Neural progenitor cell (in vitro differentiated cells): ENCODE measurements at regions not wholly inside any gene's neighbourhood (a gene's known extent, or its start where the extent isn't known, plus 50 kb on each side); places are given as distances from the start of the nearest gene placed in this dataset.

Experiments used
- DNase-seq: peaks from one replicate; pipeline ENCODE4 v3.0.0-alpha.2; 2016; ENCODE audit warnings: low spot score
- H2AFZ ChIP-seq: fragments of 200-600 bp; sonication (generic); replicated peaks from 2 replicates; pipeline ENCODE4 v1.6.1; 2016; ENCODE audit warnings: antibody characterized with exemption
- H3F3A ChIP-seq: fragments of 200-600 bp; sonication (generic); 2 replicates; pipeline ENCODE4 v1.6.1; 2016; ENCODE audit warnings: antibody characterized with exemption, low read depth
- H3K27ac ChIP-seq: fragments of 200-600 bp; sonication (generic); 2 replicates; pipeline ENCODE4 v1.5.1; 2016; ENCODE audit warnings: mild to moderate bottlenecking
- H3K27me3 ChIP-seq: fragments of 200-600 bp; sonication (generic); 2 replicates; pipeline ENCODE4 v1.6.1; 2016; ENCODE audit warnings: mild to moderate bottlenecking, moderate library complexity
- H3K36me3 ChIP-seq: fragments of 200-600 bp; sonication (generic); 2 replicates; pipeline ENCODE4 v1.5.1; 2016
- H3K4me1 ChIP-seq: fragments of 200-600 bp; sonication (generic); 2 replicates; pipeline ENCODE4 v1.6.1; 2016; ENCODE audit warnings: mixed run types
- H3K4me2 ChIP-seq: fragments of 200-600 bp; sonication (generic); 2 replicates; pipeline ENCODE4 v1.6.1; 2016
- H3K4me3 ChIP-seq: fragments of 200-600 bp; sonication (generic); 2 replicates; pipeline ENCODE4 v1.5.1; 2016
- H3K79me2 ChIP-seq: fragments of 200-600 bp; sonication (generic); 2 replicates; pipeline ENCODE4 v1.6.1; 2016; ENCODE audit warnings: low read depth
- H3K9ac ChIP-seq: fragments of 200-600 bp; sonication (generic); 2 replicates; pipeline ENCODE4 v1.6.1; 2016
- H3K9me3 ChIP-seq: fragments of 200-600 bp; sonication (generic); 2 replicates; pipeline ENCODE4 v1.5.1; 2016; ENCODE audit warnings: low read depth
- H4K20me1 ChIP-seq: fragments of 200-600 bp; sonication (generic); 2 replicates; pipeline ENCODE4 v1.6.1; 2016; ENCODE audit warnings: low read depth
- H3K27ac Mint-ChIP-seq: 3 replicates; pipeline ENCODE4 v1.8.0; 2021; ENCODE audit warnings: mixed read lengths
- H3K27me3 Mint-ChIP-seq: 2 replicates; pipeline ENCODE4 v1.8.0; 2022; ENCODE audit warnings: low read depth, mild to moderate bottlenecking, inconsistent platforms, moderate library complexity, mixed read lengths; ENCODE audit not compliant: insufficient read depth
- H3K36me3 Mint-ChIP-seq: 3 replicates; pipeline ENCODE4 v1.8.0; 2021; ENCODE audit warnings: mixed read lengths
- H3K4me1 Mint-ChIP-seq: 3 replicates; pipeline ENCODE4 v1.8.0; 2021; ENCODE audit warnings: mixed read lengths
- H3K4me3 Mint-ChIP-seq: 3 replicates; pipeline ENCODE4 v1.8.0; 2021; ENCODE audit warnings: mild to moderate bottlenecking, moderate library complexity, mixed read lengths
- H3K9me3 Mint-ChIP-seq: 3 replicates; pipeline ENCODE4 v1.8.0; 2020; ENCODE audit warnings: mixed read lengths
- EZH2 ChIP-seq: fragments of 200-600 bp; sonication (generic); IDR thresholded peaks from 2 replicates; pipeline ENCODE4 v1.6.1; 2017; ENCODE audit warnings: antibody characterized with exemption, mild to moderate bottlenecking, moderate library complexity
- EZH2phosphoT487 ChIP-seq: fragments of 200-600 bp; sonication (generic); IDR thresholded peaks from 2 replicates; pipeline ENCODE4 v1.6.1; 2017; ENCODE audit warnings: antibody characterized with exemption
- TF ChIP-seq, protein P1 (sequence below): fragments of 200-600 bp; sonication (generic); IDR thresholded peaks from 2 replicates; pipeline ENCODE4 v1.5.1; 2017; ENCODE audit warnings: antibody characterized with exemption, mild to moderate bottlenecking

DNA sequence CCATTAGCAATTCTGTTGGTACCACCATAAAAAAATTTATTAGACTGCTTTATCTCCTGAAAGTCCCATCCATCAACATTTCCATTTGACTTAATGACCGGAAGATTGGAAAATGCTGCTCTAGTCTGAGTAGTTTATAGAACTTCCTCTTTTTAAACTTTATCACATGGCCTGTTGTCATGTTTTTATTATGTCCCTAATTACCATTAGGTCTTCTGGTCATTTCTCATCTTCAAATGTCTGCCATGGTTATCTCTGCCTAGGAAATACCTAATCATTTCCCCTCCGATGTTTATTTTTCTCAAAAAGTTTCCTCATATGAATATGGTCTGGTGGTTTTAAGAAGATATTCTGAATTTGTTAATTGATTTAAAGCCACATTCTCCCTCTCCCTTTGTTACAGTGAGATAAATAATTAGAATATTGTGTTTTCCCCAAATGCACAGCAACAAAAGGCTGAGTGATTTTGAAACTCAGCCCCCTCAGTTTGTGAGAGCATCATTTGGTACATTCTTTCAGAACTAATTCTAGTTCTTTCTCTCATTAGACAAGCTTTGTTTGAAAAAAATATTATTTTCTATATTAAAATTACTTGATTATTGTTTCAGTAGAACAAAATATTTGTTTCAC is 317.1 kb upstream of the ST6GAL2 start:
- H3K4me3 Mint-ChIP-seq = no peak overlapping the region
- Histone ChIP-seq H3K79me2 (no peaks in the 10 kb centered on the region), H3K36me3 (no peaks in the 10 kb centered on the region), H3K27ac (no peak overlapping the region), H3K4me3 (no peak overlapping the region), H3K4me1 (no peaks in the 10 kb centered on the region), H3K27me3 (no peaks in the 10 kb centered on the region), H3F3A (no peaks in the 10 kb centered on the region), H3K9me3 (no peaks in the 10 kb centered on the region), H4K20me1 (no peaks in the 10 kb centered on the region), H3K4me2 (no peak overlapping the region), H2AFZ (no peak overlapping the region), H3K9ac (no peak overlapping the region)
- TF ChIP-seq, protein P1, sequence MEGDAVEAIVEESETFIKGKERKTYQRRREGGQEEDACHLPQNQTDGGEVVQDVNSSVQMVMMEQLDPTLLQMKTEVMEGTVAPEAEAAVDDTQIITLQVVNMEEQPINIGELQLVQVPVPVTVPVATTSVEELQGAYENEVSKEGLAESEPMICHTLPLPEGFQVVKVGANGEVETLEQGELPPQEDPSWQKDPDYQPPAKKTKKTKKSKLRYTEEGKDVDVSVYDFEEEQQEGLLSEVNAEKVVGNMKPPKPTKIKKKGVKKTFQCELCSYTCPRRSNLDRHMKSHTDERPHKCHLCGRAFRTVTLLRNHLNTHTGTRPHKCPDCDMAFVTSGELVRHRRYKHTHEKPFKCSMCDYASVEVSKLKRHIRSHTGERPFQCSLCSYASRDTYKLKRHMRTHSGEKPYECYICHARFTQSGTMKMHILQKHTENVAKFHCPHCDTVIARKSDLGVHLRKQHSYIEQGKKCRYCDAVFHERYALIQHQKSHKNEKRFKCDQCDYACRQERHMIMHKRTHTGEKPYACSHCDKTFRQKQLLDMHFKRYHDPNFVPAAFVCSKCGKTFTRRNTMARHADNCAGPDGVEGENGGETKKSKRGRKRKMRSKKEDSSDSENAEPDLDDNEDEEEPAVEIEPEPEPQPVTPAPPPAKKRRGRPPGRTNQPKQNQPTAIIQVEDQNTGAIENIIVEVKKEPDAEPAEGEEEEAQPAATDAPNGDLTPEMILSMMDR = no peak
- TF ChIP-seq EZH2 (no peak), EZH2phosphoT487 (no peak)
- H3K27me3 Mint-ChIP-seq = peaks cover 3% of the 10 kb centered on the region
- DNase-seq = no peak
- H3K9me3 Mint-ChIP-seq = no peaks in the 10 kb centered on the region
- no peaks in the 10 kb centered on the region for H3K36me3 Mint-ChIP-seq
- no peak overlapping the region for H3K27ac Mint-ChIP-seq
- no peaks in the 10 kb centered on the region for H3K4me1 Mint-ChIP-seq

DNA sequence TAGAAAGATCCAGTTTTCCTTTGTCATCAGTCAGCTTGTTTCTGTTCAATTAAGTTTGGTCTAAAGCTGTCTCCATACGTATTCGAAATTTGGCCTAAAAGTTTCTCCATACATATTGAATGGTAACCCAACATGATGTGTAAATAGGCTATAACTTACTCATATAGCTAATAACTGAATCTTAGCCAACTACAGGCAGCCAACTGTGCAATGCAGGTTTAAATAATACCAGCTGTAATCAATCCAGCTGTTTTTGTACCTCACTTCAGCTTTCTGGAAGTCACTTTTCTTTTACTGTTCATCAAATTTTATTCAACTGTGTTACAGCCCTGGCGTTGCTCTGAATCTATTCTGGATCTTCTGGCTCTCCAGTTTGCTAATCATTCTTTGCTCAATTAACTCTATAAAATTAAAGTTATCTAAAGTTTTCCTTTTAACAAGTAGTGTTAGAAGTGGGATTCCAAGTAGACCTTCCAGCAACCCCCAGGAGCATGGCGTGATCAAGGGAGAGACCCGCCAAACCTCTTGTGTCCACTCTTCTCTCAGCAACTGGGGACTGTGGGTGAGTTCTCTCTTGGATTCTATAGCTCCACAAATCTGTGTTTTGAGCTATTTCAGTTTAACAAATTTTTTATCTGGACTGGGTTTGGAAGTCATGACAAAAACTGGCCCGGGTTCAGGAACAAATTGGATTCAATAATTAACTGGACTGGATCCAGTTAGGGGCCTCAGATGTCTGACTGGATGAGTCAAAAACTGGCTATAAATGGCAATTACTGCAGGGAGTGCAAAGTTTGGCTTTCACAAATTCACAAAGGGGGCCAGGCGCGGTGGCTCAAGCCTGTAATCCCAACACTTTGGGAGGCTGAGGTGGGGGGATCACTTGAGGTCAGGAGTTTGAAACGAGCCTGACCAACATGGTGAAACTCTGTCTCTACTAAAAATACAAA is 329.7 kb upstream of the ST6GAL2 start:
- no peaks in the 10 kb centered on the region for H4K20me1 ChIP-seq
- no peak overlapping the region for H2AFZ ChIP-seq
- no peak overlapping the region for H3K27ac ChIP-seq
- no peaks in the 10 kb centered on the region for H3K4me1 Mint-ChIP-seq
- H3K27me3 ChIP-seq = no peaks in the 10 kb centered on the region
- H3K4me2 ChIP-seq = no peak overlapping the region
- H3K36me3 ChIP-seq = no peaks in the 10 kb centered on the region
- no peaks in the 10 kb centered on the region for H3K36me3 Mint-ChIP-seq
- H3K9me3 Mint-ChIP-seq = peaks cover 4% of the 10 kb centered on the region
- H3K27me3 Mint-ChIP-seq = peaks cover 2% of the 10 kb centered on the region
- H3K9ac ChIP-seq = no peak overlapping the region
- no peaks in the 10 kb centered on the region for H3K79me2 ChIP-seq
- H3K27ac Mint-ChIP-seq = no peak overlapping the region
- H3K4me3 Mint-ChIP-seq = no peak overlapping the region
- TF ChIP-seq, protein P1 = no peak
- TF ChIP-seq EZH2phosphoT487 = no peak
- no peak for TF ChIP-seq EZH2
- DNase-seq = no peak
- H3K9me3 ChIP-seq = no peaks in the 10 kb centered on the region
- no peak overlapping the region for H3K4me3 ChIP-seq
- H3K4me1 ChIP-seq = no peaks in the 10 kb centered on the region
- H3F3A ChIP-seq = no peaks in the 10 kb centered on the region

DNA sequence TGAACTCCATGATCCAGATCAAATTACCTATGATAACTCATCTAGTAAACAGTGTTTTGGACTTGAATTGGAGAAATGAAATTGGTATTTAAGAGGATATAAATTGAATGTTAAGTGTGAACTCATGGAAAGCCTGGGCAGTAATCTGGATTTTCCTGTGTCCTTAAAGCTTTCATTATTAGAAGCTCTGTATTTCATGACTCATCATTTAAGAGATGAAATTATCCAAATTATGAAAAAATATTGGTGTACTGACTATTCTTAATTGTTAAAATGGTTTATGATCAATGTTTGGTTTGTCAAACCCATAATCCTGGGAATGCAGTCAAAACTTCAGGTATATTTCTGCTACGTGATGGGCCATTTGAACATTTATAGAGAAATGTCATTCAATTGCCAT is 332.2 kb upstream of the ST6GAL2 start:
- no peak overlapping the region for H3K27ac ChIP-seq
- H3K9me3 ChIP-seq = no peaks in the 10 kb centered on the region
- no peak overlapping the region for H3K27ac Mint-ChIP-seq
- H2AFZ ChIP-seq = no peak overlapping the region
- H3K4me3 ChIP-seq = no peak overlapping the region
- H3K79me2 ChIP-seq = no peaks in the 10 kb centered on the region
- no peaks in the 10 kb centered on the region for H4K20me1 ChIP-seq
- no peaks in the 10 kb centered on the region for H3K36me3 Mint-ChIP-seq
- no peaks in the 10 kb centered on the region for H3K4me1 Mint-ChIP-seq
- no peak for DNase-seq
- no peaks in the 10 kb centered on the region for H3K27me3 ChIP-seq
- no peak overlapping the region for H3K4me2 ChIP-seq
- H3K27me3 Mint-ChIP-seq = peaks cover 4% of the 10 kb centered on the region
- H3K4me3 Mint-ChIP-seq = no peak overlapping the region
- TF ChIP-seq EZH2phosphoT487 (no peak), EZH2 (no peak)
- TF ChIP-seq, protein P1 = no peak
- H3K36me3 ChIP-seq = no peaks in the 10 kb centered on the region
- H3K4me1 ChIP-seq = no peaks in the 10 kb centered on the region
- no peaks in the 10 kb centered on the region for H3F3A ChIP-seq
- H3K9me3 Mint-ChIP-seq = no peaks in the 10 kb centered on the region
- H3K9ac ChIP-seq = no peak overlapping the region
